NT2/D1 (cell line): ENCODE measurements at regions not wholly inside any gene's neighbourhood (a gene's known extent, or its start where the extent isn't known, plus 50 kb on each side); places are given as distances from the start of the nearest gene placed in this dataset.

Experiments
- DNase-seq: peaks from one replicate; pipeline ENCODE4 v3.0.0-alpha.2; 2011; ENCODE audit warnings: low read depth, low spot score
- H3K27me3 ChIP-seq: 2 replicates; pipeline ENCODE4 v1.6.0; 2011; ENCODE audit warnings: mild to moderate bottlenecking; ENCODE audit not compliant: insufficient read length, insufficient read depth
- H3K36me3 ChIP-seq: 2 replicates; pipeline ENCODE4 v1.6.1; 2011; ENCODE audit warnings: mild to moderate bottlenecking, low read length, mixed read lengths; ENCODE audit not compliant: insufficient read depth, insufficient read length
- H3K4me1 ChIP-seq: 2 replicates; pipeline ENCODE4 v1.5.1; 2011; ENCODE audit not compliant: insufficient read depth, insufficient read length
- H3K4me3 ChIP-seq: 2 replicates; pipeline ENCODE4 v1.5.1; 2011; ENCODE audit warnings: low read depth; ENCODE audit not compliant: insufficient read length
- H3K9ac ChIP-seq: 2 replicates; pipeline ENCODE4 v1.6.0; 2011; ENCODE audit warnings: low read depth; ENCODE audit not compliant: insufficient read length
- H3K9me3 ChIP-seq: 2 replicates; pipeline ENCODE4 v1.5.1; 2011; ENCODE audit warnings: mild to moderate bottlenecking, low read length; ENCODE audit not compliant: insufficient read depth
- SUZ12 ChIP-seq: IDR thresholded peaks from 2 replicates; pipeline ENCODE4 v1.6.1; 2011; ENCODE audit not compliant: insufficient read length, insufficient read depth; ENCODE audit errors: extremely low read depth
- YY1 ChIP-seq: IDR thresholded peaks from 2 replicates; pipeline ENCODE4 v1.6.1; 2011; ENCODE audit not compliant: insufficient read length, insufficient read depth
- ZNF274 ChIP-seq: IDR thresholded peaks from 2 replicates; pipeline ENCODE4 v1.6.1; 2011; ENCODE audit warnings: mild to moderate bottlenecking, low read depth, low read length

- H3K4me3 ChIP-seq: no peak overlapping the region
- no peaks in the 10 kb centered on the region for H3K9me3 ChIP-seq
- no peak overlapping the region for H3K9ac ChIP-seq
- TF ChIP-seq ZNF274 (no peak), SUZ12 (no peak), YY1 (no peak)
- peaks cover 3% of the 10 kb centered on the region for H3K27me3 ChIP-seq
- no peaks in the 10 kb centered on the region for H3K4me1 ChIP-seq
- H3K36me3 ChIP-seq: no peaks in the 10 kb centered on the region
- DNase-seq: no peak
These were observed 541.2 kb downstream of the BUD13 start for GRCh38 chr11:116231543-116231942.

GRCh38 chr11:116230438-116230837 is 542.3 kb downstream of the BUD13 start:
- no peak overlapping the region for H3K4me3 ChIP-seq
- H3K9ac ChIP-seq: no peak overlapping the region
- DNase-seq: no peak
- no peaks in the 10 kb centered on the region for H3K4me1 ChIP-seq
- H3K36me3 ChIP-seq: no peaks in the 10 kb centered on the region
- TF ChIP-seq ZNF274: no peak
- peaks cover 3% of the 10 kb centered on the region for H3K27me3 ChIP-seq
- no peaks in the 10 kb centered on the region for H3K9me3 ChIP-seq

- DNase-seq: no peak
- H3K36me3 ChIP-seq: no peaks in the 10 kb centered on the region
- H3K4me3 ChIP-seq: no peak overlapping the region
- no peaks in the 10 kb centered on the region for H3K4me1 ChIP-seq
- H3K9me3 ChIP-seq: no peaks in the 10 kb centered on the region
- H3K9ac ChIP-seq: no peak overlapping the region
- TF ChIP-seq YY1 (no peak), SUZ12 (no peak), ZNF274 (no peak)
- H3K27me3 ChIP-seq: peaks cover 2% of the 10 kb centered on the region
These were observed 543.4 kb downstream of the BUD13 start for GRCh38 chr11:116229236-116229970.

GRCh38 chr11:116226731-116227130 is 546.1 kb downstream of the BUD13 start:
- TF ChIP-seq SUZ12 (no peak), YY1 (no peak), ZNF274 (no peak)
- no peak for DNase-seq
- Histone ChIP-seq H3K4me1 (peaks cover 2% of the 10 kb centered on the region), H3K4me3 (no peak overlapping the region), H3K9ac (no peak overlapping the region), H3K36me3 (no peaks in the 10 kb centered on the region), H3K9me3 (no peaks in the 10 kb centered on the region), H3K27me3 (no peaks in the 10 kb centered on the region)

- no peak overlapping the region for H3K4me3 ChIP-seq
- TF ChIP-seq YY1: no peak
- no peak for TF ChIP-seq SUZ12
- TF ChIP-seq ZNF274: no peak
- H3K27me3 ChIP-seq: no peaks in the 10 kb centered on the region
- H3K4me1 ChIP-seq: peaks cover 3% of the 10 kb centered on the region
- no peak overlapping the region for H3K9ac ChIP-seq
- H3K36me3 ChIP-seq: no peaks in the 10 kb centered on the region
- no peak for DNase-seq
- H3K9me3 ChIP-seq: no peaks in the 10 kb centered on the region
These were observed 546.8 kb downstream of the BUD13 start for GRCh38 chr11:116225784-116226585.

- no peak overlapping the region for H3K9ac ChIP-seq
- no peak for TF ChIP-seq ZNF274
- no peak for TF ChIP-seq SUZ12
- TF ChIP-seq YY1: no peak
- H3K9me3 ChIP-seq: no peaks in the 10 kb centered on the region
- DNase-seq: peak; percentile 16
- peaks cover 3% of the 10 kb centered on the region for H3K4me1 ChIP-seq
- H3K4me3 ChIP-seq: no peak overlapping the region
- H3K36me3 ChIP-seq: no peaks in the 10 kb centered on the region
- no peaks in the 10 kb centered on the region for H3K27me3 ChIP-seq
These were observed 547.6 kb downstream of the BUD13 start for GRCh38 chr11:116225236-116225635.

GRCh38 chr11:116224889-116225200 is 547.9 kb downstream of the BUD13 start:
- DNase-seq: no peak
- Histone ChIP-seq H3K36me3 (no peaks in the 10 kb centered on the region), H3K27me3 (no peaks in the 10 kb centered on the region), H3K9me3 (no peaks in the 10 kb centered on the region), H3K9ac (no peak overlapping the region), H3K4me3 (no peak overlapping the region), H3K4me1 (peaks cover 3% of the 10 kb centered on the region)
- no peak for TF ChIP-seq ZNF274
- no peak for TF ChIP-seq SUZ12
- no peak for TF ChIP-seq YY1
